Hepatocyte (in vitro differentiated cells): ENCODE measurements at regions not wholly inside any gene's neighbourhood (a gene's known extent, or its start where the extent isn't known, plus 50 kb on each side); places are given as distances from the start of the nearest gene placed in this dataset.
A peak's percentile ranks its signal among the peaks of the same experiment; 100 is the strongest.

ENCODE experiments used
- DNase-seq: peaks from one replicate; pipeline ENCODE4 v3.0.0-alpha.2; 2016; ENCODE audit warnings: low spot score
- H2AFZ ChIP-seq: fragments of 200-600 bp; sonication (generic); 2 replicates; pipeline ENCODE4 v1.6.0; 2016; ENCODE audit warnings: antibody characterized with exemption, mild to moderate bottlenecking
- H3K27ac ChIP-seq: fragments of 200-600 bp; sonication (generic); 2 replicates; pipeline ENCODE4 v1.5.1; 2016; ENCODE audit warnings: mild to moderate bottlenecking
- H3K27me3 ChIP-seq: fragments of 200-600 bp; sonication (generic); 2 replicates; pipeline ENCODE4 v1.6.1; 2016
- H3K36me3 ChIP-seq: fragments of 200-600 bp; sonication (generic); replicated peaks from 2 replicates; pipeline ENCODE4 v1.5.1; 2016; ENCODE audit warnings: low read depth; ENCODE audit not compliant: insufficient read depth
- H3K4me1 ChIP-seq: fragments of 200-600 bp; sonication (generic); 2 replicates; pipeline ENCODE4 v1.5.1; 2016; ENCODE audit warnings: mild to moderate bottlenecking, moderate library complexity; ENCODE audit not compliant: insufficient read depth
- H3K4me2 ChIP-seq: fragments of 200-600 bp; sonication (generic); 2 replicates; pipeline ENCODE4 v1.6.0; 2016
- H3K4me3 ChIP-seq: fragments of 200-600 bp; sonication (generic); 2 replicates; pipeline ENCODE4 v1.5.1; 2016; ENCODE audit warnings: mild to moderate bottlenecking
- H3K79me2 ChIP-seq: fragments of 200-600 bp; sonication (generic); 2 replicates; pipeline ENCODE4 v1.6.0; 2017; ENCODE audit warnings: mild to moderate bottlenecking
- H3K9me2 ChIP-seq: fragments of 200-600 bp; sonication (generic); replicated peaks from 2 replicates; pipeline ENCODE4 v1.6.0; 2017; ENCODE audit warnings: mild to moderate bottlenecking; ENCODE audit not compliant: insufficient read depth
- H3K9me3 ChIP-seq: fragments of 200-600 bp; sonication (generic); 2 replicates; pipeline ENCODE4 v1.5.1; 2016; ENCODE audit warnings: low read depth, mild to moderate bottlenecking
- H4K20me1 ChIP-seq: fragments of 200-600 bp; sonication (generic); 2 replicates; pipeline ENCODE4 v1.6.0; 2016; ENCODE audit warnings: mild to moderate bottlenecking; ENCODE audit not compliant: insufficient read depth, poor library complexity, severe bottlenecking
- CTCF ChIP-seq: fragments of 200-600 bp; sonication (generic); IDR thresholded peaks from 2 replicates; pipeline ENCODE4 v1.5.1; 2016; ENCODE audit warnings: antibody characterized with exemption, mild to moderate bottlenecking; ENCODE audit not compliant: poor library complexity
- EZH2 ChIP-seq: fragments of 200-600 bp; sonication (generic); IDR thresholded peaks from 2 replicates; pipeline ENCODE4 v1.6.1; 2016; ENCODE audit warnings: antibody characterized with exemption, mild to moderate bottlenecking, borderline replicate concordance
- EZH2phosphoT487 ChIP-seq: fragments of 200-600 bp; sonication (generic); IDR thresholded peaks from one replicate; pipeline ENCODE4 v1.6.1; 2018; ENCODE audit warnings: antibody characterized with exemption, mild to moderate bottlenecking, low read depth, moderate library complexity; ENCODE audit not compliant: unreplicated experiment, severe bottlenecking
- WGBS: methylation state at CpG from one replicate; pipeline ENCODE4 v1.1.6; 2016; ENCODE audit warnings: low lambda C conversion rate; ENCODE audit errors: missing lambda C conversion rate; 5-methylcytosine and 5-hydroxymethylcytosine counted together

GRCh38 chr6:95905132-95905531, 110.6 kb upstream of the FUT9 start:
- Histone ChIP-seq H3K4me2 (no peak overlapping the region), H2AFZ (no peak overlapping the region), H3K9me3 (no peaks in the 10 kb centered on the region), H3K27me3 (no peaks in the 10 kb centered on the region), H4K20me1 (no peaks in the 10 kb centered on the region), H3K4me1 (no peaks in the 10 kb centered on the region), H3K36me3 (no peaks in the 10 kb centered on the region), H3K79me2 (no peaks in the 10 kb centered on the region), H3K4me3 (no peak overlapping the region), H3K9me2 (no peaks in the 10 kb centered on the region), H3K27ac (no peak overlapping the region)
- WGBS, result 72% methylated on average over 3 of the region's 3 CpGs
- TF ChIP-seq CTCF, result no peak
- no peak for TF ChIP-seq EZH2
- no peak for TF ChIP-seq EZH2phosphoT487
- no peak for DNase-seq

GRCh38 chr6:95917034-95917433, 98.7 kb upstream of the FUT9 start:
- TF ChIP-seq EZH2phosphoT487, result no peak
- Histone ChIP-seq H3K36me3 (no peaks in the 10 kb centered on the region), H4K20me1 (no peaks in the 10 kb centered on the region), H3K27ac (no peak overlapping the region), H3K9me2 (no peaks in the 10 kb centered on the region), H3K4me1 (no peaks in the 10 kb centered on the region), H3K79me2 (no peaks in the 10 kb centered on the region), H3K4me2 (no peak overlapping the region), H3K27me3 (no peaks in the 10 kb centered on the region), H3K9me3 (no peaks in the 10 kb centered on the region), H2AFZ (no peak overlapping the region), H3K4me3 (no peak overlapping the region)
- 58% methylated on average over 2 of the region's 2 CpGs for WGBS
- no peak for DNase-seq

GRCh38 chr6:95923518-95923917, 92.3 kb upstream of the FUT9 start:
- TF ChIP-seq CTCF (no peak), EZH2 (no peak), EZH2phosphoT487 (no peak)
- Histone ChIP-seq H3K9me2 (no peaks in the 10 kb centered on the region), H2AFZ (no peak overlapping the region), H3K4me3 (no peak overlapping the region), H3K27ac (no peak overlapping the region), H4K20me1 (no peaks in the 10 kb centered on the region), H3K4me1 (no peaks in the 10 kb centered on the region), H3K27me3 (no peaks in the 10 kb centered on the region), H3K9me3 (no peaks in the 10 kb centered on the region), H3K79me2 (no peaks in the 10 kb centered on the region), H3K36me3 (no peaks in the 10 kb centered on the region), H3K4me2 (no peak overlapping the region)
- 68% methylated on average over 1 of the region's 1 CpG for WGBS
- DNase-seq, result peak; percentile 7

GRCh38 chr6:95935736-95936135, 80.0 kb upstream of the FUT9 start:
- Histone ChIP-seq H3K27ac (no peak overlapping the region), H3K4me3 (no peak overlapping the region), H3K9me3 (no peaks in the 10 kb centered on the region), H3K79me2 (no peaks in the 10 kb centered on the region), H2AFZ (no peak overlapping the region), H3K9me2 (no peaks in the 10 kb centered on the region), H3K4me1 (no peaks in the 10 kb centered on the region), H3K27me3 (no peaks in the 10 kb centered on the region), H4K20me1 (no peaks in the 10 kb centered on the region), H3K36me3 (no peaks in the 10 kb centered on the region), H3K4me2 (no peak overlapping the region)
- WGBS, result 60% methylated on average over 2 of the region's 2 CpGs
- no peak for TF ChIP-seq EZH2
- no peak for TF ChIP-seq EZH2phosphoT487
- no peak for TF ChIP-seq CTCF
- DNase-seq, result no peak
